Glutamatergic neuron (in vitro differentiated cells): ENCODE measurements at regions not wholly inside any gene's neighbourhood (a gene's known extent, or its start where the extent isn't known, plus 50 kb on each side); places are given as distances from the start of the nearest gene placed in this dataset.

Experiments used
- DNase-seq: peaks from one replicate; pipeline ENCODE4 v3.0.0; 2022
- H3K27ac Mint-ChIP-seq: one replicate; pipeline ENCODE4 v1.8.0; 2020; ENCODE audit warnings: mild to moderate bottlenecking, mixed read lengths, inconsistent platforms; ENCODE audit not compliant: unreplicated experiment
- H3K27me3 Mint-ChIP-seq: one replicate; pipeline ENCODE4 v1.8.0; 2020; ENCODE audit warnings: mild to moderate bottlenecking, moderate library complexity, mixed read lengths, inconsistent platforms; ENCODE audit not compliant: unreplicated experiment
- H3K36me3 Mint-ChIP-seq: one replicate; pipeline ENCODE4 v1.8.0; 2020; ENCODE audit warnings: mild to moderate bottlenecking, mixed read lengths, inconsistent platforms; ENCODE audit not compliant: unreplicated experiment
- H3K4me1 Mint-ChIP-seq: one replicate; pipeline ENCODE4 v1.8.0; 2020; ENCODE audit warnings: mild to moderate bottlenecking, low read depth, mixed read lengths, inconsistent platforms; ENCODE audit not compliant: unreplicated experiment
- H3K4me3 Mint-ChIP-seq: one replicate; pipeline ENCODE4 v1.8.0; 2020; ENCODE audit warnings: mild to moderate bottlenecking, mixed read lengths, inconsistent platforms; ENCODE audit not compliant: unreplicated experiment
- H3K9me3 Mint-ChIP-seq: one replicate; pipeline ENCODE4 v1.8.0; 2020; ENCODE audit warnings: mild to moderate bottlenecking, moderate library complexity, mixed read lengths, inconsistent platforms; ENCODE audit not compliant: unreplicated experiment
- TF ChIP-seq, protein P1 (sequence below): fragments of 200-600 bp; sonication (generic); IDR thresholded peaks from one replicate; pipeline ENCODE4 v1.5.0; 2021; ENCODE audit not compliant: partially characterized antibody, unreplicated experiment

DNA sequence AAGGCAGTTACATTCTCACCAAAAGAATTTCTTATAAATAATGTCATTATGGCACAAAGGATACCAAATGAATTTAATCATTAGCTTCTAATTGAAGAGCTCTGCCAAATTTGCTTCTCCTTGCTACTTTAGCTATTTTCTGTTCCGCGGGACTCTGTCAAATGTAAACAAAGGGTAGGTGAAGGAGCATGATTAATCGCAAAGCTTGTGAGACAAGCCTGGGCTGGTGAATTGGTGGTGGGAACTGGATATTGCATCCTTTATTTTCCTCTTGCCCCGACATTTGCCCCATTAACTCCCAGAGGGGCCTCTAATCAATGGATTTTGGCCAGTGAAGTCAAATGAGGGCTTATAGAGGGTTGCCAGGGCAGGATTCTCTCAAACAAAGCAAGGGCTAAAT is 234.2 kb upstream of the RFX3 start:
- Mint-ChIP-seq H3K27ac (no peak overlapping the region), H3K4me3 (no peak overlapping the region), H3K4me1 (peaks cover 7% of the 10 kb centered on the region), H3K36me3 (no peaks in the 10 kb centered on the region), H3K27me3 (no peaks in the 10 kb centered on the region), H3K9me3 (peaks cover 1% of the 10 kb centered on the region)
- TF ChIP-seq, protein P1, sequence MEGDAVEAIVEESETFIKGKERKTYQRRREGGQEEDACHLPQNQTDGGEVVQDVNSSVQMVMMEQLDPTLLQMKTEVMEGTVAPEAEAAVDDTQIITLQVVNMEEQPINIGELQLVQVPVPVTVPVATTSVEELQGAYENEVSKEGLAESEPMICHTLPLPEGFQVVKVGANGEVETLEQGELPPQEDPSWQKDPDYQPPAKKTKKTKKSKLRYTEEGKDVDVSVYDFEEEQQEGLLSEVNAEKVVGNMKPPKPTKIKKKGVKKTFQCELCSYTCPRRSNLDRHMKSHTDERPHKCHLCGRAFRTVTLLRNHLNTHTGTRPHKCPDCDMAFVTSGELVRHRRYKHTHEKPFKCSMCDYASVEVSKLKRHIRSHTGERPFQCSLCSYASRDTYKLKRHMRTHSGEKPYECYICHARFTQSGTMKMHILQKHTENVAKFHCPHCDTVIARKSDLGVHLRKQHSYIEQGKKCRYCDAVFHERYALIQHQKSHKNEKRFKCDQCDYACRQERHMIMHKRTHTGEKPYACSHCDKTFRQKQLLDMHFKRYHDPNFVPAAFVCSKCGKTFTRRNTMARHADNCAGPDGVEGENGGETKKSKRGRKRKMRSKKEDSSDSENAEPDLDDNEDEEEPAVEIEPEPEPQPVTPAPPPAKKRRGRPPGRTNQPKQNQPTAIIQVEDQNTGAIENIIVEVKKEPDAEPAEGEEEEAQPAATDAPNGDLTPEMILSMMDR: no peak
- DNase-seq: no peak

DNA sequence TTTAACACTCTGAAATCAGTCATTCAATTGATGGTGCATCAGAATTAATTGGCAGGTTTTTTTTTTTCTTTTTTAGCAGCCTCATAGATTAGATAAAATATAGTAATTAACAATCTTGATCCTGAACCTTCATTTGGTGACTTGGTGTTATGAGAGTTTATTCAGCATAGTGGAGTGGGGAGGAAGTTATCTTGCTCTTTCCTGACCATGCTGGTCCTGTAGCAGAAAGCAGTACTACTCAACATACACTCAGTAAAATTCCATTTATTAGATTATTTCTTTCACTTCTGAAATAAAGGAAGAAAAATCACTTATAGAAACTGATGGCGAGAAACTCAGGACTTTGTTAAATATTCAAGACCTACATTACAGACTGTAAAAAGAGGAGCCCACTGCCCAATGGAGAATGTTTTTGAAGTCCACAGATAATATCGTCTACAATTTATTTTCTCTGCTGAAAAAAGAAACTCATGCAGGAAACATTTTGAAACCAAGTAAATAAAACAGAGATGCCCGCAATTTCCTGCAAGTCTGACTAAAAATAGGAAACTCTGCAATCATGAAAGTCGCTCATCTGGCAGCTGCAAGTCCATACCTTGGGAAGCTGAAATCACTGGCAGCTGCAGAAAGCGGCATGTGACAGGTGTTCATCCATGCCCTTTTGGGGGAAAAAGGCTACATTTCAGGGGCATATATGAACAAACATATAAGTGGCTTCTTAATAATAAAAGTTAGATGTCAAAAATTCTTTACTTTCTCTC is 233.2 kb upstream of the RFX3 start:
- no peak for DNase-seq
- H3K4me1 Mint-ChIP-seq: peaks cover 7% of the 10 kb centered on the region
- no peaks in the 10 kb centered on the region for H3K36me3 Mint-ChIP-seq
- H3K9me3 Mint-ChIP-seq: peaks cover 1% of the 10 kb centered on the region
- H3K27me3 Mint-ChIP-seq: no peaks in the 10 kb centered on the region
- H3K27ac Mint-ChIP-seq: no peak overlapping the region
- no peak overlapping the region for H3K4me3 Mint-ChIP-seq
- TF ChIP-seq, protein P1: no peak

DNA sequence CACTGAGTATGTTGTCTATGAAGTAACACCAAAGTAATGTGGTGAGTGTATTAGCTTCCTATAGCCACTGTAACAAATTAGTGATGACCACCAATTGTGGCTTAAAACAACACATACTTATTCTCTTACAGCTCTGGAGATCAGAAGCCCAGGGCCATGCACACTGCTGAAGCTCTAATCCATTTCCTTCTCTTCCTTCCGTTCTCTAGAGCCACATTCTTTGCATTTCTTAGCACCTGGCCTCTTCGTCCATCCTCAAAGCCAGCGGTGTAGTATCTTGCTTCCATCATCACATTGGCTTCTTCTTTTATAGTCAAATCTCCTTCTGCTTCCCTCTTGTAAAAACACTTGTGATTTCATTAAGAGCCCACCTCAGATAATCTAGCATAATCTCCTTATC is 230.3 kb upstream of the RFX3 start:
- TF ChIP-seq, protein P1: no peak
- Mint-ChIP-seq H3K36me3 (no peaks in the 10 kb centered on the region), H3K27me3 (no peaks in the 10 kb centered on the region), H3K4me1 (peaks cover 7% of the 10 kb centered on the region), H3K9me3 (peaks cover 1% of the 10 kb centered on the region), H3K27ac (no peak overlapping the region), H3K4me3 (no peak overlapping the region)
- DNase-seq: no peak

DNA sequence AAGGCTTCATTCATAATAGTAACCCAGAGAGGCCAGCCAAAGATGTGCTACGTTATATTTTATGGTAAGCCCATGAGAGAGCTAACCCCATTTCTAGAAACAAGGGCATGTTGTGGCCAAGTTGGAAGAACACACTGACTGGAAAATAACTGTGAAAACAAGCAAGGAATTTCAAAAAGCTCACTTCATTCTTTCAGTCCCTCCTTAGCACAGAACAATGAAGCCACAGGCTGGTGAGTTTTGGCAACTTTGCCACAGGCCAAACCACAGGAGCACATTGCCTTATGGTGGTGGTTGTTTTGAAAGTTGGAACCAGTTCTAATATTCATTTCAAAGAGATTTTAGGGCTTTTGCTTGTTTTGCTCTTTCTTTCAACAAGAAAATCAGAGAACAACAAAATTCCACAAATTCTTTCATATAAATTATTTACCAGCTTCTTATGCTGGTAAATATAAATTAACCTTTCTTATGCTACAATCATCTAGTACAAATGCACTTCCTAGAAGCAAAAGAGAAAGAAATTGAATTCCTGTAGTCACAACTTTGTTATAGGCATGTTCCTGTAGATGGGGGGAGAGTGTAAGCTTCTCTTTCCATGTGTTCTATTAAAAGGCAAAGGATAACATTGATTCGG is 225.4 kb upstream of the RFX3 start:
- Mint-ChIP-seq H3K4me1 (no peaks in the 10 kb centered on the region), H3K9me3 (peaks cover 1% of the 10 kb centered on the region), H3K4me3 (no peak overlapping the region), H3K27ac (no peak overlapping the region), H3K27me3 (no peaks in the 10 kb centered on the region), H3K36me3 (no peaks in the 10 kb centered on the region)
- DNase-seq: no peak
- TF ChIP-seq, protein P1: no peak

DNA sequence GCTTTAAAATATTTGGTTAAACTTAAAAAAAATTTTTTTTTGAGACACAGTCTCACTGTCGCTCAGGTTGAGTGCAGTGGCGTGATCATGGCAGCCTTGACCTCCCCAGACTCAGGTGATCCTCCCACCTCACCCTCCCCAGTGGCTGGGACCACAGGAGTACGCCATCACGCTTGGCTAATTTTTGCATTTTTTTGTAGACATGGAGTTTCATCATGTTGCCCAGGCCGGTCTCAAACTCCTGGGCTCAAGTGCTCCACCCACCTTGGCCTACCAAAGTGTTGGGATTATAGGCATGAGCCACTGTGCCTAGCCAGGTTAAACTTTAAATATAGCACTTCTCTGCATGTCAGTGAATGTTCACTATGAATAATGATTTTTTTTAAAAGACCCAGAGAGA is 224.5 kb upstream of the RFX3 start:
- no peak for DNase-seq
- no peaks in the 10 kb centered on the region for H3K9me3 Mint-ChIP-seq
- H3K4me1 Mint-ChIP-seq: no peaks in the 10 kb centered on the region
- H3K4me3 Mint-ChIP-seq: no peak overlapping the region
- H3K27ac Mint-ChIP-seq: no peak overlapping the region
- no peaks in the 10 kb centered on the region for H3K36me3 Mint-ChIP-seq
- no peaks in the 10 kb centered on the region for H3K27me3 Mint-ChIP-seq
- TF ChIP-seq, protein P1: no peak
